HG03469 (cell line): ENCODE measurements at regions not wholly inside any gene's neighbourhood (a gene's known extent, or its start where the extent isn't known, plus 50 kb on each side); places are given as distances from the start of the nearest gene placed in this dataset.

Experiments used
- ATAC-seq: cut with Tn5 transposase; IDR thresholded peaks from one replicate; pipeline ENCODE4 v1.9.1; 2021; ENCODE audit warnings: mild to moderate bottlenecking, moderate library complexity, moderate number of reproducible peaks; ENCODE audit not compliant: unreplicated experiment

DNA sequence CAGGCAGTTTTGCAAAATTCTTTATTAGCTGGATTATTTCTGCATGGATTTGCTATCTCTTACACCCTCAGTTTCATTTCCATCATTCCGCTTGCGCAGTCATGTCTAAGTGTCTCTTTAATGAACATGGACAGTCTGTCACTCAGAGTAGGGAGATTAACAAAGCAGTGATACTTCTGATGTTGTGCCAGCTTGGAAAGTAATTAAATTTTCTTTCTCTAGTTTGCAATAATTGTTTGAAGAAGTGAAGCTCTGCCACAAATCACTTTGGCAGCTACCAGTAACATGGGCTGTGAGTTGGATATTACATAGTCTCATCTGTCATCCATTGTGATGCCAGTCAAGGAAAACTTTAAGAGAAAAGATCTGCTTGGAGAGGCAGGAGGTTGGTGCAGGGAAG, 324.8 kb upstream of the NWD2 start:
- ATAC-seq: no peak

DNA sequence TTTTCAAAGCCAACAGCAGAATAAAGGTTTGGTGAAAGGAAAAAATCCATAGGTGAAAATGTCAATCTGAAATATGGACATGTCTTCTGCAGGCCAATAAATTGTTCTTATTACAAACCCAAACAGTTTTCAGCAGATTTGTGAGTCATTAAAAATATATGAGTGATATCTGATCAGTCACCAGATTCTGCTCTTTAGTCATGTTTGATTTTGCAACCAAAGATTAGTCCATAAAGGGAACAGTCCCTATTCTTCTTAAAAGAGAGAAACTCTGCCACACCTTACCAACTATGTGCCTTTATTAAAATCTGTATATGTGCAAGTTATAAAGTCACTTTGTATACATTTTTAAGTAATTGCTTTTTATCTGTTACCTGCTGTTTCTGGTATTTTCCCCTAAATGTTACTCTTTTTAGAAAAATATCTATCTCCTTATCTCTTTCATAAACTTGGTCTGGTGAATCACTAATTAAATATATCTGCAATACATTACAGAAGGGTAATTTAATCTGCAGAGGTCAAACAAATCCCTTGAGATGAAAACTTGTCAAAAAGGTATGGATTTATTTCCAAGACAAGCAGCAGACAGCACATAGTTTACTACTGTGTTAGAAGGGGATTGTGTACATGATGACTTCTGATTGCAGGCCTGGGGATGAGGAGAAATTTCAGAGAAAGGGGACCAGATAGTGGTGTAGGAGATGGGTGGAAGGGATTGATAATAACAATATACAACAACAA, 322.9 kb upstream of the NWD2 start:
- no peak for ATAC-seq

DNA sequence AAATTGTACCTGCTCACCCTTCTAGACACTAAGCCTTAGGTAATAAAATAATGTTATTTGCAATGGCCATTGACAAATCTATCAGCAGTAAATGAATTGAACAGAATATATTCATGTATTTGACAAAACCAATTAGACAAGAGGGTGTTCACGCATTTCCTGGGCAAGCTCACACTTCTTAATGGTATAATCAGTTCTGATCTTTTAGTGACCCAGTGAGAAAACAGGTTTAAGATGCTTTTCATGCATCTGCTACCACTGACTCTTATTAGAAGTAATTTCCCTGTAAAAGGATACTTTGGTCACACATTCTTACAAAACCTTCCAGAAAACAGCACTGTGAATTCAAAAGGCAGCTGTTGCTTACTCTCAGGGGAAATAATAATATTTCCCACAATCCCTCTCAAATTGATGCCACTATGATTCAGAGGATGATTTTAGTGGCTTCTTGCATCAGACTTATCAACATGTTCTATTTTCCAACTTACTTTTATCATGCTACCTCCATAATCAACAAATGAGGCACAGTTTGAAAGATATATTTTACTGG, 313.9 kb upstream of the NWD2 start:
- ATAC-seq: no peak

DNA sequence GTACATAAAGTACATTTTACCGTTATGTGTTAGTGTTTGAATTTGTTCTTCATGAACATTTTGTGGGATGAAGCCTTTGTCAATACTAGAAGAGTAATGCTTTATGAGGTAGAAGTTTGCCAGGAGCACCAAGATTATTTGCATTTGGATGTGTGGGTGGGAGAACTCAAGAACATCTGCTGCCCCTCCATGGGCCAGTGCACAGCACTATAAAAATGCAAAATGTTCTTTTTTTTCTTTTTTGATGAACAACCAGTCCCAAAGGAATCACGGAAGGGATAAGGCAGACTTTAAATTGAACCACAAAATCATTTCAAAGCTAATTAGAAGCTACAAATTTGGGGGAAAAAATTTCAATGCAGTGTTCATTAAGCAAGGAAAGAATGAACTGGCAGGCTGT, 300.3 kb upstream of the NWD2 start:
- no peak for ATAC-seq

DNA sequence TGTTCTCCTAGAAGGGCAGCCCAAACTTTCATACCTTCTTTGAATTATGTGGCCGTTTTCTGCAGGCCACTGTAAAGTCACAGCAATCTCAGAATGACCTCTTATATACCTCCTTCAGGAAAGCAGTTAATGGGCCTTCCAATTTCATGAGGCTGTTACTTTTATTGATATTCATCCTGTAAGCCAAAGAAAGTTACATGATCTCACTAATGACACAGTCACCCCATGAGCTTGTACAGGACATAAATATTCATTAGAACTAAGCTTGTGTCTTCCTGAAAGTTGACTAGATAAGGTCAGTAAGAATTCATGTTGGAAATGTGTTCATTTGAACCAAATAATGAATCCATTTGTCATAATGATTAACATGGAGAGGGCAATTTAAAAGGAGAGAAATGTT, 283.1 kb upstream of the NWD2 start:
- ATAC-seq: no peak

DNA sequence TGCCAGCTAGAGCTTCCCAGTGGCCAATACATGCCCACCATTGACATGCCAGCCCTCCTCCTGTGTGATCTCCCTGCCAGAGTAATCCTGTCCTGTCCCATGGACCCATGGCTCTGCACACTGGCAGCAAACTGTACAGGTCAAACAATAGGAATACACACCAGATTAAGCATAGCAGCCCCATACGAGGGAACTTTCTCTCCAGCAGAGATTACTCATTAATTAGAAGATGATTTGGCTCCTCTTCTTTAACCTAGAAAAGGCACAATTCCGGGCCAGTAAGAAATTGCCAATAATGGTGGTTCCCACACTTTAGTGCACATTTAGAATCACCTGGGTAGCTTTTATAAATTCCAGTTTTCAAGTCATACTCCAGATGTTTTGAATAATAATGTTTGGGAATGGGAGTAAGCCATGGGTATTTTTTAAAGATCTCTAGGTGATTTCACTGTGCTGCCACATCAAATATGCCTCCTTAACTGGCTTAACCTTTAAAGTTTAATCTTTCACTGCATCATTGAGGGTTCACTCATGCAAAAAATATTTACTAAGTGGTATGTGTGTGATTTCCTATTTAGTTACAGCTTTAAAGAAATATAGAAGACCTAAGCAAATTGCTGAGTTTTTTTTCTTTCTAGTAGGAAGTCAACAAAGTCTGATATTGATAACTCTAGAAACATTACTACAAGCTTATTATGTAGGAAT, 277.6 kb upstream of the NWD2 start:
- no peak for ATAC-seq

DNA sequence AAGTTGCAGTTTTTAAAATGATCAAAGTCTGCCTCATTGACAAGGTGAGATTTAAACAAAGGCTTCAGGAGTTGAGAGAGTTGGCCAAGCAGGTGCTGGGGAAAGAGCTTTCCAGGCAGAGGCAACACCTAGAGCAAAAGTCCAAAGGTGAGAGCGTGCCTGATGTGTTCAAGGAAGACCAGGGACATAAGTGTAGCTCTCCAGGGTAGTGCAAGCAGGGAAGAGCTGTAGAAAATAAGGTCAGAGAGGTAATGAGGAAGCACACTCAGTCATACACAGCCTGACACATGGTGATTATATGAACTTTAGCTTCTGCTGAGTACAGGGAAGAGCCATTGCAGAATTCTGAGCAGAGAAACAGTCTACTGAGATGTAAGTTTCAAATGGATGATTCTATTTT, 265.0 kb upstream of the NWD2 start:
- ATAC-seq: no peak

DNA sequence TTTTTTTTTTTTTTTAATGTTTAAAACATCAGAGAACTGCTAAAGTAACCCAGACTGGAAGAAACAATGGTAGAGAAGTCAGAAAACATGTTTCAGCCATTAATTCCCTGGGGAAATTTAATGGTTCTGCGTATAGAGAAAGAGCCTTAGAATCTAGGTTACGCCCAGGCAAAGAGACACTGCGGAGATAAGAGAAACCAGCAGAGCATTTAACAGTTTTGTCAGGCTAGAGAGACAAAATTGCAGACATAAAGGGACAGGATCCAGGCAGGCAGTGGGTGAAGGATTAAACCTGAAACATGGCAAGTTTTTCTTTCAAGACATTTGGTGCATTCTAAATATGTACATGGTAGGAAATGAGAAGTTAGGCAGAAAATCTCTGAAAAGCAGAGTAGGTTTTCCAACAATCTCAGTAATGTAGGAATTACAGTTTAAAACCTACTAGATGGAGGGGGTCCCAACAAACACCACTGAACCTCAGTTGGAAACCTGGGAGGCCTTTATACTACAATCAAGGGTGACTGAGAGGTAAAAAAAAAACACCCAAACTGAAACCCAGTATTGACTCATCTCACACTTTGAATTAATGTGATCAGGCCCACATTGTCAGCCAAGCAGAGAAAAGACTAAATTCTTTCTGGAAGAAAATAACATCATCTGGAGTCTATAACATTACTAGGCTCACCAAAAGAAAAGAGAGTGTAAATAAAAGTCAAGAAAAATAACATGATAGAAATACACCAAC, 254.2 kb upstream of the NWD2 start:
- peak; percentile 84 for ATAC-seq

DNA sequence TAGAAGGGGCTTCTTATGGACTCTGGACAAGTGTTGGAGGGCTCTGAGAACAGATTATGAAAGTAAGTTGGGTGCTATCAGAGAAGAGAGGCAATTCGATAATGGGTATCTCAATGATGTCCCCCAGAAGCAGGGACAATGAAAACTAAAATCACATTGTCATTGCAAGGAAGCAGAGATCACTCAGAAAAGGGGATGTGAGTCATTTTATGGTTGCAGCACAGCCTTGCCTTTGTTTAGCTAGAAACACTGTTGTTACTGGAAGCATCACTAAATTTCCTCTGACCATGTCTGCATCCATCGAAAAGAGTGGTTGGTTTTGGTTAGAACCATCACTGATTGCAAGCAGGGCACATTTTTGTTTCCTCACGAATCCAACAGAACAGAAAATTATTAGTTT, 246.8 kb upstream of the NWD2 start:
- peak; percentile 48 for ATAC-seq

DNA sequence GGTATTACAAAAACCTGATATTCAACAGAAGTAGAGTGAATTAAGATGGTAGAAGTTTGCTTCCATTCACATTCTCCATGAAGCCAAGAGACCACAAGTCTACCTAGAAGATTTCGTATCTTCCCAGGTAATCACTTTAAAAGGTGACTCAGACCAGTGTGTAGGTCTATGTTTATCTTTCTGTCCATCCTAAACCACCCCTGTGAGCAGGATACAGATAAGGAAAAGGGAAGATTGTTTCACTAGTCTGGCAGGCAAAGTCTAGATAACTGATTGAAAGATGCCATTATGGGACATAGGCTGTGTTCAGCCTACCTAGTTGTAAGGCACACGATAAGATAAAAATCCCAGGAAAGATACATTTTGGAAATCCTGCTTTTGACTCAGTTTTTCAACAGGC, 244.3 kb upstream of the NWD2 start:
- ATAC-seq: no peak

DNA sequence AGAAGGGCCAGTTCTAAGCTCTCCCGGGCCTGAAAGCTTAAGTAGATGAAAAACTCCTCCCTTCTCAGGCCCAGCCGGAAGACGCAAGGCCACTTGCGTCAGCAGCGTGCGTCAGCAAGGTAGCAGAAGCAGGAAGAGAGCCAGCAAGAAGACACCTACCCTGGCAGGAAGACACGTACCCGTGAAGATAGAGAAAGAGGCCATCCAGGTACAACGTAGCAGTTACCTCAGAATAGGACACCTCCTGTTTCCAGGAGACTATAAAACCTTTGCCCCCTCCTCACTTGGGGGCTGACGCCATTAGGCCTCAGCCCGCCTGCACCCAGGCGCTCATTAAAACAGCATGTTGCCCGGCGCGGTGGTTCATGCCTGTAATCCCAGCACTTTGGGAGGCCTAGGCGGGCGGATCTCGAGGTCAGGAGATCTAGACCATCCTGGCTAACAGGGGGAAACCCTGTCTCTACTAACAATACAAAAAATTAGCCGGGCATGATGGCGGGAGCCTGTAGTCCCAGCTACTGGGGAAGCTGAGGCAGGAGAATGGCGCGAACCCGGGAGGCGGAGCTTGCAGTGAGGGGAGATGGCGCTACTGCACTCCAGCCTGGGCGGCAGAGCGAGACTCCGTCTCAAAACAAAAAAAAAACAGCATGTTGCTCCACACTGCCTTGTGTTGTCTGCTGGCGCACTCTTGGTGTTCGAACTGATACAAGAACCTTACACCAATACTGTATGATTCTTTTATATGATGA, 242.7 kb upstream of the NWD2 start:
- ATAC-seq: no peak

DNA sequence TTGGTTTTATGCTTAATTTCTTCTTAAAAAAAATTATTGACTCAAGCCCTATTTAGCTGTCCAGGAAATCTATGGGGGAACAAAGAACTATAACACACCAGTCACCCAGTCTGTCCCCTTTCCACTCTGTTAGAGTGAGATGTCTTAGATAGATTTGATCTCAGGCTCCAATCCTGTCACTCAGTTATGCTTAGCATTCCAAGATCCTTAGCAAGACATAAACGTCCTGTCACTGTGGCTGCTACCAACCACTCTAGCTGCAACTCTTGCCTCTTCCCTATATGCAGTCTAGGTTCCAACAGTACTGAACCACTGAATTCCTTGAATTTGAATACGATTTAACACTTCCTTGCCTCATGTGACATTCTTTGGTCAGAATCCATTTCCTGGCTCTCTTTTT, 241.9 kb upstream of the NWD2 start:
- ATAC-seq: no peak

DNA sequence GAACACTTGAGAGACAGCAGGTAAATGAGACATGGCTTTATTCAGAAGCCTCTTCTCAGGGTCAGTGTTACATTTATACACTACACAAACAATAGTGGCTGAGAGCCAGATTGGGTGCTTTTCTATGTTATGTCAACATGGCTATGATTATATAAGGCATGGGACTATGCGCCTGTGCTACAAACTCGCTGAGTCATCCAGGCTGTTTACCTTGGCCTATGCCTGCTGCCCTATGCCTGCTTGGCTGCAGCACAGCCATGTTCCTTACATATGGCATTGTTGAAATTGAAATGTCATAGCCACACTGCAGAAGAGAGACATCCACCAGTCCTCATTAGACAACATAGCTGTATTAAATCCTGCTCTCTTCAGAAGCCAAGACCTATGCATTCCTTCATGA, 236.3 kb upstream of the NWD2 start:
- ATAC-seq: no peak

DNA sequence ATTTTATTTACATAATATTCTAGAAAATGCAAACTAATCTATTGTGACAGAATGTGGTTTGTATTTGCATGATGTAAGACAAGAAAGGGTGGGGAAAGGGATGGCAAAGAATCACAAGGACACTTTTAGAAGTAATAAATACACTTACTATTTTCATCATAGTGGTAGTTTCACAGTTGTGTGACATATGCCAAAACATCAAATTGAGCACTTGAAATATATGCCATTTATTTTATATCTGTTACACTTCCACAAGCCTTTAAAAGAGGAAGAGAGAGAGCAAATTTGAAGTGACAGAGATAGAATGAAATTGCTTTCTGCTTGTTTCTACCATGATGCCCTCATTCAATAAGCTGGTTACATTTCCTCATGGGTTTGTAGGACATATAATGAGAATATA, 230.0 kb upstream of the NWD2 start:
- no peak for ATAC-seq

DNA sequence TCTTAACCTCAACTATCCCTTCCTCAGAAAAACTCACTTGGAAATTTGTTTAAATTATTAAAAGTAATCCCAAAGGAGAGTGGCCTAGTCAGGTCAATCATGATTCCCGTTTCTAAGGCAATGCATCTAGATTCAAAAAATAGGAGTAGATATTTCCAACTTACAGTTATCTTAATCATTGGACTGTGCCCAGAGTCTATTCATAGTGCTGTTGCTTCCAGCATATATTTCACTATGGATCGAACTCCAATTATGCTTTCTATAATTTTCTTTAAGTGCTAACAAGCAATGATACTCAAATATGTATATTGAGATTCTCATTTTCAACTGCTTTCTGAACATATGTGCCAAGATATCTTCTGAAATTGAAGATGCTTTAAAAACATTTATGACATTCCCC, 229.2 kb upstream of the NWD2 start:
- no peak for ATAC-seq

DNA sequence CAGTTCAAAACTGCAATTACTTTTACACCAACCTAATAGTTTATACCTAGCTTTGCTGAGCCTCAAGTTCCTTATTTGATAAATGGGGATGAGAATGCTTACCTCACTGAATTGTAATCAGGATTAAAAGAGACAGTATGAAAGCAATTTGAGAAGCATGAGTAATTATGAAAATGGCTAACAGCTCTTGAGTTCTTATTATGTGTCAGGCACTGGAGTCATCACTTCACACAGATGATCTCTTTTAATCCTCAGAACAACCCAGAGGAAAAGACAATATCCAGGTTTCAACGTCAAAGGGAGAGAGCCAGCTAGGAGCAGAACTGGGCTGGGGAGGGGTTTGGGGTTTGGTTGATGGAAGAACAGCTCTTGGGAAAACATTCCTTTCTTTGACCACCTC, 221.0 kb upstream of the NWD2 start:
- no peak for ATAC-seq

DNA sequence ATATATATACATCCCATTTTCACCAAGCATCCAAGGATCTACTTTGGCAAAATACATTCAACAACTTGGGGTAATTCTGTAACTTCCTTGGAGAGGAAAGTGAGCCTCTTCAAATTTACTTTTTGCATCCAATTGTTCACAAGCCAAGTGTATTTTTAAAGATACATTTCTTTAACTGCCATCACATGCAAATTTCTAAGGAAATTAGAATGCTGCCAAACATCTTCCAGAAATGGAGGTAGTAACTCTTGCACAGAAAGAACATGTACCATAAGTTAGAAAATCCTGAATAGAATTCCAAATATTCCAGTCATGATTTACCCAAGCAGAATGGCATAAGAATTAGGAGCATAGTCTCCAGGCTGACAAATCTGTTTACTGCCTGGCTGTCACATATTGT, 220.5 kb upstream of the NWD2 start:
- no peak for ATAC-seq

DNA sequence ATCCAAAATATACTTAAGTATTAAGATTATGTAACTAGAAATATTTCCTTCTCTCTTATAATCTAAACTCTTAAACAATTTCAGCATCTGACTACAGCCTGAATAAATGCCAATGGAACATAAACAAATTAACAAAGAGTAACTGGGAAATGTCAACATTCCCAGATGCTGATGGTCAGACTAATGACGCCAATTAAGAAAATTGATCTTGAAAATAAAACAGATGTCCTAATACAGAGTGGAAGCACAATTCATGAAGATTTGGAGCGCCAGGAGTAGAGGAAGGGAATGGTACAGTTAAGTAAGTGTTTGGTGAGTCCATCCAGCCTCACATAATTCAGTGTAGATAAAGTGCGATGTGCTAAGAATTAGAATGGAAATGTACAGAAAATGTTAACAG, 203.7 kb upstream of the NWD2 start:
- no peak for ATAC-seq

DNA sequence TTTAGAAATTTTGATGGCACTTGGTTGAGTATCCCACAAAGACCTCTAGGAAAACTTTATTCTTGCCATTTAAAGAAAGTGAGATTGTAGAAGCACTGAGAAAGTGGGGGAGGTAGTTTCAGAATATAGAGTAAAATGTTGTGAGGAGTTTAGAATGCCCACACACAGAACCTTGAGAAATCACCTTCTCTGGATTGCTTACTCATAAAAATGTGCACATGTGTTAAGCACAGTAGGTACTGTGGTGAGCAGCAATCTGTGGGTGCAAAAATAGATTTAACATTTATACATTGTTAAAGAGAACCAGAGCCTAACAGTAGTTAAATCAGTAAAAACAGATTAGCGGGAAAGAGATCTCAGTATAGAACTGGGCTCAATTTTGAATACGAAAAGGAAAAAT, 201.2 kb upstream of the NWD2 start:
- ATAC-seq: no peak

DNA sequence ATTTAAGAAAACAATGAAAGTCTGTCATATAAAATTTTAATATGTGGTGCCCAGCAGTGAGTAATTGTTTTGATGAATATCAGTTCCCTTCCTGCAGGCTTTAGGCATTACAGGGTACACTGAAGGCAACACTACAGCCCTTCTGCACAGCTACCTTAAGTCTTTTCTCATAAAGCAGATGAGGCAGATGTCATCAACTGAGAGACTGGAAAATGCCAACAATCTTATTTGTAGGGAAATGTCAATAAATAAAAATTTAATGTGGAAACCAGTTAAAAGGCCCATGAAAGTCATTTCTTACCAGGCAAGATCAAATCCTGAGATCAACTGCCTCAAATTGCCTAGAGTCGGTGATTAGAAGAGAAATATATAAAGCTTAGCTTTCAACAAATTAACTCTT, 193.4 kb upstream of the NWD2 start:
- no peak for ATAC-seq

DNA sequence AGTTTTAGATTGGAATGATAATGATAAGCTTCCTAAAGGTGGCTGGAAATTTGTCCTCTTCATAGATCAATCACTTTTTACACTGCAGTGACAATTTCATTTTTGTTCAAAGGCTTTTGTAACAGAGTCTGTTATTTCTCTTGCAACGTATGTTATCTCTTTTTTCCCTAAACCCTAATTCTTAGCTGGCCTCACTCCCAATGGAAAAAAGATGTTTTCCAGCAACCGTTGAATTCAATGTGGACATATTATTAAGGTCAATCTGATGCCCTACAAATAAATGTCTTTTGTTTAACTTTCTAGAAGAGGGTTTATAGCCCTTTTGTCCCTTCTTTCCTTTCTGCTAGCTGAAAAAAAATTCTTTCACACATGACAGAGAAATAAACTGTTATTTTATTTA, 192.7 kb upstream of the NWD2 start:
- ATAC-seq: no peak
